ENCODE measurements at regions not wholly inside any gene's neighbourhood (a gene's known extent, or its start where the extent isn't known, plus 50 kb on each side); places are given as distances from the start of the nearest gene placed in this dataset.
A peak's percentile ranks its signal among the peaks of the same experiment; 100 is the strongest.

DNA sequence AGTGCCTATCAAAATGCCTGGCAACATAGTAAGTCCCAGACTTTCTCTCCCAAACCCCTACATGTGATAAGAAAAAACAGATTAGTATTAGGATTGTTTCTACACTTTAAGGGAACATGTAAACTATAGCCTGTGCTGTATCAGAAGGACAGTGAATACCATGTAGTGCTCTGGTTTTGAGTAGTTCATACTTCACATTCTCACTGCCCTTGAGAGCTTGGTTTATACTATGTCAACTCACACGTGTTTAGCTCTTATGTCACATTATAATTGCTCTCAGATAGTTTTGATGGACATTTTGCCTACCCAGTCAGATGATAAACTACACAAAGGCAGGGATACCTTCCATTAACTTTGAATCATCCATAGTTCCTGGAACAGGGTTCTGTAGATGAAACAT, 58.0 kb upstream of the PGRMC2 start:
- TF ChIP-seq, protein P1, sequence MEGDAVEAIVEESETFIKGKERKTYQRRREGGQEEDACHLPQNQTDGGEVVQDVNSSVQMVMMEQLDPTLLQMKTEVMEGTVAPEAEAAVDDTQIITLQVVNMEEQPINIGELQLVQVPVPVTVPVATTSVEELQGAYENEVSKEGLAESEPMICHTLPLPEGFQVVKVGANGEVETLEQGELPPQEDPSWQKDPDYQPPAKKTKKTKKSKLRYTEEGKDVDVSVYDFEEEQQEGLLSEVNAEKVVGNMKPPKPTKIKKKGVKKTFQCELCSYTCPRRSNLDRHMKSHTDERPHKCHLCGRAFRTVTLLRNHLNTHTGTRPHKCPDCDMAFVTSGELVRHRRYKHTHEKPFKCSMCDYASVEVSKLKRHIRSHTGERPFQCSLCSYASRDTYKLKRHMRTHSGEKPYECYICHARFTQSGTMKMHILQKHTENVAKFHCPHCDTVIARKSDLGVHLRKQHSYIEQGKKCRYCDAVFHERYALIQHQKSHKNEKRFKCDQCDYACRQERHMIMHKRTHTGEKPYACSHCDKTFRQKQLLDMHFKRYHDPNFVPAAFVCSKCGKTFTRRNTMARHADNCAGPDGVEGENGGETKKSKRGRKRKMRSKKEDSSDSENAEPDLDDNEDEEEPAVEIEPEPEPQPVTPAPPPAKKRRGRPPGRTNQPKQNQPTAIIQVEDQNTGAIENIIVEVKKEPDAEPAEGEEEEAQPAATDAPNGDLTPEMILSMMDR (IDR thresholded peaks at IDR 0.05), result no peak
- ATAC-seq, result no peak
- Histone ChIP-seq H3K4me3 (ENCODE audit: low read length) (no peak overlapping the region), H3K4me1 (ENCODE audit: control insufficient read depth, insufficient read depth, low read length) (no peaks in the 10 kb centered on the region), H3K27me3 (ENCODE audit: control insufficient read depth, insufficient read depth, low read length) (no peaks in the 10 kb centered on the region), H3K9me3 (ENCODE audit: control insufficient read depth, insufficient read depth, low read length) (no peaks in the 10 kb centered on the region), H3K36me3 (ENCODE audit: control insufficient read depth, insufficient read depth, low read length) (no peaks in the 10 kb centered on the region), H3K27ac (ENCODE audit: low read length) (no peak overlapping the region)
- H3K4me3 Mint-ChIP-seq, result no peak overlapping the region
- intact Hi-C loops (cut with micrococcal nuclease), result no loop called here
- no peaks in the 10 kb centered on the region for H3K36me3 Mint-ChIP-seq
- H3K27me3 Mint-ChIP-seq (ENCODE audit: low read depth in 2 of 2), result no peaks in the 10 kb centered on the region
- DNase-seq, result no peak
- peaks cover 0 to 4% of the 10 kb centered on the region in 2 donors for H3K9me3 Mint-ChIP-seq
- no peaks in the 10 kb centered on the region for H3K4me1 Mint-ChIP-seq
- H3K27ac Mint-ChIP-seq, result no peak overlapping the region
- WGBS (ENCODE audit: insufficient coverage), result 67% methylated on average over 1 of the region's 1 CpG

DNA sequence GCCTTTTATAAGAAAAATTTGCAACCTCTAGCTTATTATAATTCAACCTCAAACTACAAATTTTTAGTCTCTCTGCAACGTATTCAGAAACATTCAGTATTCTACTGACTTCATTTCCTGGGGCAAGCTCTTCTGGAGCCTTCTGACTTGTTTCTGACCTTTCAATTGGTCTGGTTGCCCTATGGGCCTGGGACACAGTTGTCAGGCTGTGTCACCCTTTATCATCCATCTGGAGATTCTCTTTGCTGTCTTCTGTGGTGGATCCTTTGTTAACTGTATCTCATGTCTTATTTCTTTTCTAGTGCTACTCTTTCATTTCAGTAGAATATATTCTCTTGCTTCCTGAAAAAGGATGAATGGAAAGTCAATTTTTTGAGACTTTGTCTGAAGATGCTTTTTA, 55.1 kb upstream of the PGRMC2 start:
- TF ChIP-seq, protein P1 (IDR thresholded peaks at IDR 0.05), result no peak
- no peak overlapping the region for H3K4me3 ChIP-seq (ENCODE audit: low read length)
- Mint-ChIP-seq H3K9me3 (peaks cover 0 to 2% of the 10 kb centered on the region in 2 donors), H3K27me3 (ENCODE audit: low read depth in 2 of 2) (no peaks in the 10 kb centered on the region), H3K36me3 (no peaks in the 10 kb centered on the region), H3K27ac (no peak overlapping the region), H3K4me3 (no peak overlapping the region), H3K4me1 (no peaks in the 10 kb centered on the region)
- H3K36me3 ChIP-seq (ENCODE audit: control insufficient read depth, insufficient read depth, low read length), result no peaks in the 10 kb centered on the region
- H3K9me3 ChIP-seq (ENCODE audit: control insufficient read depth, insufficient read depth, low read length), result no peaks in the 10 kb centered on the region
- ATAC-seq (no peak), DNase-seq (no peak)
- no peaks in the 10 kb centered on the region for H3K27me3 ChIP-seq (ENCODE audit: control insufficient read depth, insufficient read depth, low read length)
- H3K27ac ChIP-seq (ENCODE audit: low read length), result no peak overlapping the region
- 80% methylated on average over 1 of the region's 1 CpG for WGBS (ENCODE audit: insufficient coverage)
- H3K4me1 ChIP-seq (ENCODE audit: control insufficient read depth, insufficient read depth, low read length), result no peaks in the 10 kb centered on the region
- intact Hi-C loops (cut with micrococcal nuclease), result no loop called here

DNA sequence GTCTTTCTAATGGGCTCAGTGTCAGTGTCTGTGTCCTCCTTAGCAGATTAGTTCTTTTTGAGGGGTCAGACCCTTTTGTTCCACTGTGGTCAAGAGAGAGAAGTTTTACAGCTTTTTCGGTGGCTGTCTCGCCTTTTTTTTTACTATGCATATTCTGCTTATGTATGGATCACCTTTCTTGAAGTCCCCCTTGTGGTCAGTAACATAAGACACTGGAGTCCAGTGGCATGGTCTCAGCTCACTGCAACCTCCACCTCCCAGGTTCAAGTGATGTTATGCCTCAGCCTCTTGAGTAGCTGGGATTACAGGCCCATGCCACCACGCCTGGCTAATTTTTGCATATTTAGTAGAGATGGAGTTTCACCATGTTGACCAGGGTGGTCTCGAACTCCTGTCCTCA, 54.0 kb upstream of the PGRMC2 start:
- Histone ChIP-seq H3K27ac (ENCODE audit: low read length) (no peak overlapping the region), H3K36me3 (ENCODE audit: control insufficient read depth, insufficient read depth, low read length) (no peaks in the 10 kb centered on the region), H3K27me3 (ENCODE audit: control insufficient read depth, insufficient read depth, low read length) (no peaks in the 10 kb centered on the region), H3K4me1 (ENCODE audit: control insufficient read depth, insufficient read depth, low read length) (no peaks in the 10 kb centered on the region), H3K9me3 (ENCODE audit: control insufficient read depth, insufficient read depth, low read length) (no peaks in the 10 kb centered on the region), H3K4me3 (ENCODE audit: low read length) (no peak overlapping the region)
- intact Hi-C loops (cut with micrococcal nuclease), result no loop called here
- H3K4me3 Mint-ChIP-seq, result no peak overlapping the region
- H3K4me1 Mint-ChIP-seq, result no peaks in the 10 kb centered on the region
- H3K27me3 Mint-ChIP-seq (ENCODE audit: low read depth in 2 of 2), result no peaks in the 10 kb centered on the region
- DNase-seq (peak in 1 of 2 donors; percentile 7), ATAC-seq (no peak)
- H3K9me3 Mint-ChIP-seq, result peaks cover 0 to 2% of the 10 kb centered on the region in 2 donors
- H3K27ac Mint-ChIP-seq, result no peak overlapping the region
- 94% methylated on average over 4 of the region's 4 CpGs for WGBS (ENCODE audit: insufficient coverage)
- no peaks in the 10 kb centered on the region for H3K36me3 Mint-ChIP-seq
- TF ChIP-seq, protein P1 (IDR thresholded peaks at IDR 0.05), result no peak

DNA sequence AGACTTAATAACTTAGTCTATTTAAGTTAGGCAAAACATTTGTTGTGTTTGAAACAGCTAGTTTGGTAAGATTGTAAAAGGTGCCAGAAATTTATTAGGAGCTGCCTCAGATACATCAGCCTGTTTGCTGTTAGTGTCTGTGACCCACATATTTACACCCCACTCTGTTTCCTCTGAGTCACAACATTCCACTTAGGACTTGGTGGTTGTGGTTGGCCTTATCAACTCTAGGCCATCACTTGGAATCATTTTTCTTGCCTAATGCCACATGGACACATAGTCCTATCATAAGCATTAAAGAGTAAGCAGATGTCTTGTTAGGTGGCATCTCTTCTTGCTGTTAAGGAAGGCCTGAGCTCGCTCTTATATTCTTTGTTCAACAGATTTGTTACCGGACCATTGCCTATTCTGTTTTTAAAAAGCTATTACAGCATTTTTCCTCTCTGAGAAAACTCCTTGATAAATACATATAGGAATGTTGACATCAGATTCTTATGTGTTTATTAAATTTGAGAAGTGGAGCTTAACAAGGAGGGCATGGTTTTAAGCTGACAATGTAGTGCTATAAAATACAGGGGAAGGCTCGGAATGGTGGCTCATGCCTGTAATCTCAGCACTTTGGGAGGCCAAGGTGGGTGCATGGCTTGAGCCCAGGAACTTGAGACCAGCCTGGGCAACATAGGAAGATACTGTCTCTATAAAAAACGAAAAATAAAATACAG, 51.2 kb upstream of the PGRMC2 start:
- Histone ChIP-seq H3K4me3 (ENCODE audit: low read length) (no peak overlapping the region), H3K27me3 (ENCODE audit: control insufficient read depth, insufficient read depth, low read length) (no peaks in the 10 kb centered on the region), H3K27ac (ENCODE audit: low read length) (no peak overlapping the region), H3K9me3 (ENCODE audit: control insufficient read depth, insufficient read depth, low read length) (no peaks in the 10 kb centered on the region), H3K36me3 (ENCODE audit: control insufficient read depth, insufficient read depth, low read length) (no peaks in the 10 kb centered on the region), H3K4me1 (ENCODE audit: control insufficient read depth, insufficient read depth, low read length) (no peaks in the 10 kb centered on the region)
- Mint-ChIP-seq H3K4me3 (no peak overlapping the region), H3K27ac (no peak overlapping the region), H3K27me3 (ENCODE audit: low read depth in 2 of 2) (no peaks in the 10 kb centered on the region), H3K36me3 (no peaks in the 10 kb centered on the region), H3K4me1 (no peaks in the 10 kb centered on the region), H3K9me3 (peaks cover 0 to 2% of the 10 kb centered on the region in 2 donors)
- WGBS (ENCODE audit: insufficient coverage), result 82% methylated on average over 3 of the region's 4 CpGs
- DNase-seq (no peak), ATAC-seq (no peak)
- intact Hi-C loops (cut with micrococcal nuclease), result no loop called here
- TF ChIP-seq, protein P1 (IDR thresholded peaks at IDR 0.05), result no peak
